H1 (cell line): ENCODE measurements at regions not wholly inside any gene's neighbourhood (a gene's known extent, or its start where the extent isn't known, plus 50 kb on each side); places are given as distances from the start of the nearest gene placed in this dataset.
"Not testable (repeated sequence)": the region's sequence is repeated elsewhere in the genome, so short reads cannot be mapped to it uniquely, and the experiment has no call there.

Experiments
- CTCF ChIA-PET: fragments of 300-600 bp; sonication (Branson Sonifier 250); formaldehyde crosslinking; loops from one replicate; lab custom pipeline; 2021; ENCODE audit not compliant: partially characterized antibody; lab: Charles Lee
- POLR2A ChIA-PET: fragments of 300-600 bp; sonication (Branson Sonifier 250); formaldehyde crosslinking; loops from one replicate; lab custom pipeline; 2021; ENCODE audit warnings: inconsistent platforms; ENCODE audit not compliant: partially characterized antibody; lab: Charles Lee
- DNase-seq, 2 experiments: peaks; one replicate each; pipeline versions ENCODE4 v3.0.0 to v3.0.0-alpha.2; 2010 to 2022; ENCODE audit warnings: low spot score in 2 of 2, low read depth in 1 of 2, mixed read lengths in 1 of 2
- FAIRE-seq: peaks from 2 replicates; lab custom pipeline; 2011; peaks lifted over from hg19 to GRCh38; lab: Jason Lieb, UNC
- H2AFZ ChIP-seq: 2 replicates; pipeline ENCODE4 v1.8.1; 2012; ENCODE audit warnings: low read length, inconsistent platforms
- H2AK5ac ChIP-seq: 2 replicates; pipeline ENCODE4 v1.6.1; 2013; ENCODE audit warnings: low read depth, low read length
- H2BK120ac ChIP-seq: replicated peaks from 2 replicates; pipeline ENCODE3; 2013; ENCODE audit warnings: low read depth, low read length, inconsistent platforms
- H2BK12ac ChIP-seq: 2 replicates; pipeline ENCODE4 v1.6.1; 2013; ENCODE audit warnings: low read depth, low read length
- H2BK15ac ChIP-seq: 2 replicates; pipeline ENCODE4 v1.6.1; 2013; ENCODE audit warnings: low read length
- H2BK20ac ChIP-seq: 2 replicates; pipeline ENCODE4 v1.6.1; 2013; ENCODE audit warnings: low read length
- H2BK5ac ChIP-seq: 2 replicates; pipeline ENCODE4 v1.6.1; 2013; ENCODE audit warnings: low read depth, low read length
- H3K14ac ChIP-seq: 2 replicates; pipeline ENCODE4 v1.6.1; 2013; ENCODE audit warnings: inconsistent platforms; ENCODE audit not compliant: insufficient read length
- H3K18ac ChIP-seq: 2 replicates; pipeline ENCODE4 v1.6.1; 2013; ENCODE audit warnings: low read length; ENCODE audit errors: extremely low read depth
- H3K23ac ChIP-seq: 2 replicates; pipeline ENCODE4 v1.6.1; 2013; ENCODE audit warnings: inconsistent platforms; ENCODE audit not compliant: insufficient read length
- H3K23me2 ChIP-seq: 2 replicates; pipeline ENCODE4 v1.6.1; 2013; ENCODE audit warnings: low read depth, low read length
- H3K27ac ChIP-seq: 2 replicates; pipeline ENCODE4 v1.6.1; 2011; ENCODE audit warnings: low read depth, low read length, inconsistent platforms
- H3K27me3 ChIP-seq, 4 experiments: replicated peaks in 1 of 4; 1 replicate in 1 of 4; 2 replicates in 3 of 4; pipeline versions ENCODE4 v1.6.1 to v1.8.1; 2011 to 2013; ENCODE audit warnings: low read length in 3 of 4, mild to moderate bottlenecking in 3 of 4, inconsistent platforms in 2 of 4, mixed read lengths in 2 of 4, moderate library complexity in 1 of 4; ENCODE audit not compliant: control insufficient read depth in 3 of 4, insufficient read depth in 3 of 4; ENCODE audit errors: extremely low read depth in 1 of 4
- H3K36me3 ChIP-seq, 4 experiments: 2 replicates each; pipeline versions ENCODE4 v1.6.1 to v1.8.1; 2011 to 2013; ENCODE audit warnings: mild to moderate bottlenecking in 4 of 4, low read length in 3 of 4, moderate library complexity in 2 of 4, control low read depth in 1 of 4, inconsistent platforms in 1 of 4; ENCODE audit not compliant: insufficient read depth in 4 of 4, control insufficient read depth in 2 of 4
- H3K4ac ChIP-seq: replicated peaks from 2 replicates; pipeline ENCODE3; 2013; ENCODE audit warnings: low read length, low read depth, mixed read lengths, inconsistent platforms; ENCODE audit not compliant: insufficient read length
- H3K4me1 ChIP-seq, 4 experiments: replicated peaks in 1 of 4; 1 replicate in 1 of 4; 2 replicates in 3 of 4; pipeline versions ENCODE4 v1.6.1 to v1.8.1; 2011 to 2013; ENCODE audit warnings: low read length in 3 of 4, inconsistent platforms in 2 of 4, mixed read lengths in 1 of 4; ENCODE audit not compliant: insufficient read depth in 4 of 4, control insufficient read depth in 3 of 4
- H3K4me2 ChIP-seq, 2 experiments: 2 replicates each; pipeline versions ENCODE4 v1.6.1 to v1.8.1; 2011 to 2013; ENCODE audit warnings: low read depth in 2 of 2, low read length in 2 of 2, control low read depth in 1 of 2, inconsistent platforms in 1 of 2, mild to moderate bottlenecking in 1 of 2; ENCODE audit not compliant: insufficient read depth in 1 of 2
- H3K4me3 ChIP-seq, 4 experiments: fragments of 200-600, 300-600 bp in 1 of 4; sonication (generic), shearing (Covaris generic), sonication (Bioruptor Twin) in 1 of 4; 2 replicates each; pipeline versions ENCODE4 v1.5.1 to v1.8.1; 2011 to 2016; ENCODE audit warnings: low read length in 4 of 4, low read depth in 3 of 4, control low read depth in 2 of 4, inconsistent platforms in 2 of 4, mild to moderate bottlenecking in 2 of 4, mixed read lengths in 1 of 4, moderate library complexity in 1 of 4; ENCODE audit not compliant: insufficient read depth in 2 of 4; ENCODE audit errors: extremely low read depth in 1 of 4
- H3K56ac ChIP-seq: replicated peaks from 2 replicates; pipeline ENCODE3; 2013; ENCODE audit warnings: low read depth, mild to moderate bottlenecking, mixed read lengths, low read length, inconsistent platforms; ENCODE audit not compliant: insufficient read length
- H3K79me1 ChIP-seq: 2 replicates; pipeline ENCODE4 v1.6.1; 2013; ENCODE audit warnings: low read depth, low read length, control low read depth
- H3K79me2 ChIP-seq, 2 experiments: 2 replicates each; pipeline versions ENCODE4 v1.6.1 to v1.8.1; 2012 to 2013; ENCODE audit warnings: low read length in 2 of 2, mild to moderate bottlenecking in 2 of 2, inconsistent platforms in 1 of 2; ENCODE audit not compliant: insufficient read depth in 2 of 2, control insufficient read depth in 1 of 2
- H3K9ac ChIP-seq, 4 experiments: replicated peaks in 1 of 4; 1 replicate in 1 of 4; 2 replicates in 3 of 4; pipeline versions ENCODE4 v1.6.1 to v1.8.1; 2011 to 2013; ENCODE audit warnings: low read depth in 3 of 4, low read length in 3 of 4, control low read depth in 2 of 4, mild to moderate bottlenecking in 2 of 4, moderate library complexity in 2 of 4, inconsistent platforms in 1 of 4; ENCODE audit errors: extremely low read depth in 1 of 4
- H3K9me3 ChIP-seq, 2 experiments: 2 replicates each; pipeline versions ENCODE4 v1.6.1 to v1.8.1; 2012 to 2013; ENCODE audit warnings: mild to moderate bottlenecking in 2 of 2, moderate library complexity in 2 of 2, control low read depth in 1 of 2, inconsistent platforms in 1 of 2, low read depth in 1 of 2, low read length in 1 of 2, mixed read lengths in 1 of 2; ENCODE audit not compliant: insufficient read depth in 2 of 2
- H4K20me1 ChIP-seq, 2 experiments: replicated peaks in 1 of 2; 2 replicates each; pipeline versions ENCODE3 to v1.8.1; 2011 to 2013; ENCODE audit warnings: inconsistent platforms in 2 of 2, low read length in 2 of 2, mild to moderate bottlenecking in 1 of 2; ENCODE audit not compliant: insufficient read depth in 2 of 2, control insufficient read depth in 1 of 2
- H4K5ac ChIP-seq: 2 replicates; pipeline ENCODE4 v1.6.1; 2013; ENCODE audit warnings: low read length, low read depth, mixed read lengths, inconsistent platforms; ENCODE audit not compliant: insufficient read length
- H4K8ac ChIP-seq: 2 replicates; pipeline ENCODE4 v1.8.0; 2013; ENCODE audit warnings: mild to moderate bottlenecking, moderate library complexity, low read length, inconsistent platforms; ENCODE audit not compliant: insufficient read depth; ENCODE audit errors: extremely low read depth
- H4K91ac ChIP-seq: replicated peaks from 2 replicates; pipeline ENCODE3; 2013; ENCODE audit warnings: low read length, mixed read lengths, inconsistent platforms; ENCODE audit not compliant: insufficient read length
- CHD1 ChIP-seq: IDR thresholded peaks from 2 replicates; pipeline ENCODE4 v1.6.1; 2012; ENCODE audit warnings: low read depth, low read length, improper control_type of control experiment
- HDAC6 ChIP-seq: IDR thresholded peaks from one replicate; pipeline ENCODE4 v1.7.1; 2012; ENCODE audit warnings: low read depth, mild to moderate bottlenecking, inconsistent platforms, low read length, moderate library complexity
- KDM5A ChIP-seq: fragments of 200-600 bp; IDR thresholded peaks from 2 replicates; pipeline ENCODE4 v1.7.1; 2012; ENCODE audit warnings: mild to moderate bottlenecking, low read length, inconsistent platforms, mixed read lengths
- RBBP5 ChIP-seq: IDR thresholded peaks from 2 replicates; pipeline ENCODE4 v1.7.1; 2012; ENCODE audit warnings: low read depth, mild to moderate bottlenecking, inconsistent platforms, low read length, moderate library complexity, borderline replicate concordance
- SIRT6 ChIP-seq: IDR thresholded peaks from one replicate; pipeline ENCODE4 v1.7.1; 2012; ENCODE audit warnings: low read length, inconsistent platforms
- SRF ChIP-seq: IDR thresholded peaks from 2 replicates; pipeline ENCODE4 v1.6.1; 2011; ENCODE audit warnings: mild to moderate bottlenecking, low read depth, low read length, moderate library complexity
- WGBS, 2 experiments: shearing (Covaris generic) in 1 of 2; methylation state at CpG; one replicate each; pipeline versions ENCODE4 v1.1.6 to v1.1.7; 2013 to 2015; ENCODE audit warnings: low lambda C conversion rate in 2 of 2, mixed read lengths in 2 of 2, inconsistent platforms in 1 of 2, low coverage in 1 of 2, missing lambda C conversion rate in 1 of 2; ENCODE audit not compliant: insufficient replicate concordance in 2 of 2, insufficient coverage in 1 of 2, insufficient read length in 1 of 2; ENCODE audit errors: extremely low coverage in 1 of 2, missing lambda C conversion rate in 1 of 2; 5-methylcytosine and 5-hydroxymethylcytosine counted together

- TF ChIP-seq HDAC6 (no peak), RBBP5 (no peak), SIRT6 (no peak), CHD1 (no peak), SRF (no peak), KDM5A (no peak)
These were observed 488.7 kb downstream of the OMA1 start (continued) for GRCh38 chr1:58057826-58058225.

- H3K23ac ChIP-seq, H4K91ac ChIP-seq, H3K4me3 ChIP-seq, H4K20me1 ChIP-seq, H2AK5ac ChIP-seq, H3K23me2 ChIP-seq, H3K14ac ChIP-seq, H3K56ac ChIP-seq, H3K18ac ChIP-seq, H2BK5ac ChIP-seq, H3K79me2 ChIP-seq, H3K79me1 ChIP-seq, H3K4me2 ChIP-seq, H3K36me3 ChIP-seq, H3K27ac ChIP-seq, H2AFZ ChIP-seq, FAIRE-seq, H3K4me1 ChIP-seq, POLR2A ChIA-PET, H4K8ac ChIP-seq, H4K5ac ChIP-seq, DNase-seq, H2BK12ac ChIP-seq, H3K9me3 ChIP-seq, H3K4ac ChIP-seq, H3K27me3 ChIP-seq, H2BK20ac ChIP-seq, H3K9ac ChIP-seq, H2BK120ac ChIP-seq, H2BK15ac ChIP-seq: not testable (repeated sequence)
- CTCF ChIA-PET: interaction anchor here (1.3 kb wide), 1 partner anchor 19 kb away, joined by 3 read pairs; no protein-coding TSS in a partner anchor
- 100% methylated on average over 2 of the region's 2 CpGs; no CpG with 5 or more reads in 1 of the 2 experiments for WGBS, 2 experiments
These were observed 495.3 kb downstream of the OMA1 start for GRCh38 chr1:58051187-58051586.
